ENCODE measurements at regions not wholly inside any gene's neighbourhood (a gene's known extent, or its start where the extent isn't known, plus 50 kb on each side); places are given as distances from the start of the nearest gene placed in this dataset.

DNA sequence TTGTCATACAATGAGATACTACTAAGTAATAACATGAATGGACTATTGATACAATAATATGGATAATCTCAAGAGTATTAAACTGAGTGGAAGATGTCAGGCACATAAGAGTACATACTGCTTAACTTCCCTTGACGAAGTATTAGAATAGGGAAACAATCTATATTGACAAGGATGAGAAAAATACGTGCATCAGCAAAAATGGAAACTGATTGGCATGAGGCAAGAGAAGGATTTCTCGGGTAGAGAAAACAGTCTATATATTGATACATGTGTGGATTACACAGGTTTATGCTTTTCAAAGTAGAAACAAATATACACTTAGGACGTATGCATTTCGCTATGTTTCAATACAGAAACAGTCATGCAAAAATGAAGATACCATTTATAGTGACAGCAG lies 57.4 kb downstream of the PRR20E start:
- no peak for DNase-seq (ENCODE audit: low read depth, low spot score)
- no peak overlapping the region for H3K4me3 ChIP-seq (ENCODE audit: low read length)

- DNase-seq (ENCODE audit: low read depth, low spot score), result no peak
- H3K4me3 ChIP-seq (ENCODE audit: low read length), result no peak overlapping the region
Measured at GRCh38 chr13:57250472-57250871, 83.5 kb downstream of the PRR20E start.

DNA sequence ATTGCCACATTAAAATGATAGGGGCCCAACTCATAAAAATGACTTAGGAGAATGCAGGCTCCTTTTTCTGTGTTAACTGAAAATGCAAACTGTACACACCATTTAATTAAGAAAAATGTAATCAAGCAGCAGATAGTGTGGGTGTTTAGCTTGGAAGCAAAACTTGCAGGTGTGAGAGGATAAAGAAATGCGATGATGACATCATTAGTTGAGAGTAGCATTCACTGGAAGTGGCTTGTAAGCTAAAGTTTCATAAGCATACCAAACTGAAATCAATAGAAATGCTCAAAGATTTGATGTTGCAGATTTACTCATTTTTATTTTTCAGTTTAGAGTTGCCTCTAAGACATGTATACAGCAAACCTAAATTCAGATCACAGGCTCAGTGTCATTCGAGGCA lies 86.6 kb downstream of the PRR20E start:
- no peak for DNase-seq (ENCODE audit: low read depth, low spot score)
- no peak overlapping the region for H3K4me3 ChIP-seq (ENCODE audit: low read length)

- no peak overlapping the region for H3K4me3 ChIP-seq (ENCODE audit: low read length)
- no peak for DNase-seq (ENCODE audit: low read depth, low spot score)
Measured at GRCh38 chr13:57264965-57265364, 98.0 kb downstream of the PRR20E start.

GRCh38 chr13:57270493-57270892 lies 103.5 kb downstream of the PRR20E start:
- DNase-seq (ENCODE audit: low read depth, low spot score), result no peak
- no peak overlapping the region for H3K4me3 ChIP-seq (ENCODE audit: low read length)

DNA sequence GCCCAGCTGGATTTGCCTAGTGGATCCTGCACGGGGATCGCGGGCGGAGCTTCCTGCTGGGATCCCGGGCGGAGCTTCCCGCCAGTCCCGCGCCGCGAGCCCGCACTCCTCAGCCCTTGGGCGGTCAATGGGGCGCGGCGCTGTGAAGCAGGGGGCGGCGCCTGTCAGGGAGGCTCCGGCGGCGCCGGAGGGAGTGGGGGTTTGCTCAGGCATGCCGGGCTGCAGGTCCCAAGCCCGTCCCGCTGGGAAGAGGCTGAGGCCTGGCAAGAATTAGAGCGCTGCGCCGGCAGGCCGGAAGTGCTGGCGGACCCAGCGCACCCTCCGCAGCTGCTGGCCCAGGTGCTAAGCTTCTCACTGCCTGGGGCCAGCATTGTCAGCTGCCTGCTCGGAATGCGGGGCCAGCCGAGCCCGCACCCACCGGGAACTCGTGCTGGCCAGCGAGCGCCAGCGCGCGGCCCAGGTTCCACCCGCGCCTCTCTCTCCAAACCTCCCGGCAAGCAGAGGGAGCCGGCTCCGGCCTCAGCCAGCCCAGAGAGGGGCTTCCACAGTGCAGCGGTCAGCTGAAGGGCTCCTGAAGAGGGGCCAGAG lies 119.6 kb downstream of the PRR20E start:
- H3K4me3 ChIP-seq (ENCODE audit: low read length), result no peak overlapping the region
- no peak for DNase-seq (ENCODE audit: low read depth, low spot score)

DNA sequence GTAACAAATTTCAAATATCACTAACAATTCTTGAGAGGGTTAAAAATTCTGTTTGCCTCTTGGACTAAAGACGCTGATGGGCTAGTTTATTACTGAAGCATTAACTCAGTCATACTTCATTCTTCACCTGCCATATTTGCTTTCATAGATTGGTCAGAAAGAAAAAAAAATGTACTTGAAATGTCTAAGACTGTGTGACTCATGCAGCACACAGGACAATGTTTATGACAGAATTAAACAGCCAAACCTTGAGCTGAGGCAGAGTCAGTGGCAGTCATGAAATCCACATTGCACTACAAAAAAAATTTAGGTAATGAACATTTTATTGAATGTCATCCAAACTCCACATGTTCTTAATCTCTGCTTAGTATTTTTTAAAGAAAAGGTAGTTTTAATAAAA lies 135.6 kb downstream of the PRR20E start:
- H3K4me3 ChIP-seq (ENCODE audit: low read length), result no peak overlapping the region

GRCh38 chr13:57311009-57311586 lies 144.1 kb downstream of the PRR20E start:
- H3K4me3 ChIP-seq (ENCODE audit: low read length), result no peak overlapping the region
- DNase-seq (ENCODE audit: low read depth, low spot score), result no peak

More for the DNA sequence above, 135.6 kb downstream of the PRR20E start:
- no peak for DNase-seq (ENCODE audit: low read depth, low spot score)

GRCh38 chr13:57314897-57315520 lies 148.0 kb downstream of the PRR20E start:
- no peak overlapping the region for H3K4me3 ChIP-seq (ENCODE audit: low read length)
- no peak for DNase-seq (ENCODE audit: low read depth, low spot score)

DNA sequence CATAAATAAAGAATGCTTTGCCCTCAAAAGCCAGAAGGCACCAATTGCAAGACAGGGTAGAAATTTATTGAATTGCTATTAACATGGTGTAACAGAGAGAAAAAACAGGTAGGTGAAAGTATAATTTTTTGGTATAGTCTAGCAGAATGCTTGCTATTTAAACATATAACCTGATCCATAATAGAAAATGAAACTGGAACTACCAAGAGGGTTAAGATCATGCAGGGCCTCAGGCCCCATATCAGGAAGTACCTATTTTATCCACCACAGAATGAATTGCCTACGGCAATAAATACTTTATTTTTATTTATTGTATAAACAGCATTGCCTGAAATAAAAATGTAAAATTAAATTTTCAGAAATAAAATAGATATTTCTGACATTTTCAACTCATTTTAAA lies 159.5 kb downstream of the PRR20E start:
- DNase-seq (ENCODE audit: low read depth, low spot score), result no peak
- H3K4me3 ChIP-seq (ENCODE audit: low read length), result no peak overlapping the region

GRCh38 chr13:57340878-57341277 lies 173.9 kb downstream of the PRR20E start:
- no peak for DNase-seq (ENCODE audit: low read depth, low spot score)
- no peak overlapping the region for H3K4me3 ChIP-seq (ENCODE audit: low read length)

GRCh38 chr13:57345526-57345925 lies 178.5 kb downstream of the PRR20E start:
- DNase-seq (ENCODE audit: low read depth, low spot score), result no peak
- H3K4me3 ChIP-seq (ENCODE audit: low read length), result no peak overlapping the region

GRCh38 chr13:57346786-57347185 lies 179.8 kb downstream of the PRR20E start:
- no peak for DNase-seq (ENCODE audit: low read depth, low spot score)
- H3K4me3 ChIP-seq (ENCODE audit: low read length), result no peak overlapping the region

GRCh38 chr13:57352114-57352513 lies 185.1 kb downstream of the PRR20E start:
- no peak for DNase-seq (ENCODE audit: low read depth, low spot score)
- no peak overlapping the region for H3K4me3 ChIP-seq (ENCODE audit: low read length)

GRCh38 chr13:57353831-57354230 lies 186.8 kb downstream of the PRR20E start:
- H3K4me3 ChIP-seq (ENCODE audit: low read length), result no peak overlapping the region
- DNase-seq (ENCODE audit: low read depth, low spot score), result no peak

GRCh38 chr13:57375876-57376275 lies 208.9 kb downstream of the PRR20E start:
- H3K4me3 ChIP-seq (ENCODE audit: low read length), result no peak overlapping the region

DNA sequence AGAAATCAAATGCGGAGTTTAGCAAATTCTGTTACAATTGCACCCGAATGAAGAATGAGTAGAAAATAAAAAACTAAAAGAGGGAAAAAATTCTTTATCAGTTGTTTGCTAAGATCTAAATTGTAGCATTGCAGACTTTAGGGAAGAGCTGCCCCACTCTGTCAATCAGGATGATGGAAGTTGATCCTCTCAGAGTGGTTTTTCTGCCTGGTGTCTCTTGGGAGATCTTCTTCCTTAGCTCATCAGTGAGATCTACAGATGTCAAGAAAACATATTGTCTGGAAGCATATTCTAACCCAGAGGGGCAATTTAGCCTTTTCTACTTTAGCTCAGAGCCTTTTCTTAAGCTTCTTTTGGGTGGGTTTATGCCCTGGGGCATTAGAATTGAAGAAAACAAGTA lies 223.2 kb upstream of the PCDH17 start:
- H3K4me3 ChIP-seq (ENCODE audit: low read length), result no peak overlapping the region
- no peak for DNase-seq (ENCODE audit: low read depth, low spot score)

More at GRCh38 chr13:57375876-57376275, 208.9 kb downstream of the PRR20E start:
- DNase-seq (ENCODE audit: low read depth, low spot score), result no peak

DNA sequence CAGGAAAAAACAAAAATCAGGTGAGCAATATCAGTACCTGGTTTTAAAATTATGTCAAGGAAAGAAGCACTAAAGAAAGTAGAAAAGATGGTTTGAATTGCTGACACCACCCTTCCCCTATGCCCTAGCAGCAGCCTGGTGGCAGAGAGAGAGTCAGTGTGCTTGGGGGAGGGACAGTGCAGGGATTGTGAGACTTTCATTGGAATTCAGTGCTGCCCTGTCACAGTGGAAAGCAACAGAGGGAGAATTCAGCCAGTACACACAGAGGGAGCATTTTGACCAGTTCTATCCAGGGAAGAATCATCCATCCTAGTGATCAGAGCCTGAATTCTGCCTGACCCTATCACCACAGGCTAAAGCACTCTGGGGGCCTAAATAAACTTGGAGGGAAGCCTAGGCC lies 222.4 kb upstream of the PCDH17 start:
- DNase-seq (ENCODE audit: low read depth, low spot score), result no peak
- no peak overlapping the region for H3K4me3 ChIP-seq (ENCODE audit: low read length)

GRCh38 chr13:57409656-57410055 lies 221.9 kb upstream of the PCDH17 start:
- no peak for DNase-seq (ENCODE audit: low read depth, low spot score)
- H3K4me3 ChIP-seq (ENCODE audit: low read length), result no peak overlapping the region

DNA sequence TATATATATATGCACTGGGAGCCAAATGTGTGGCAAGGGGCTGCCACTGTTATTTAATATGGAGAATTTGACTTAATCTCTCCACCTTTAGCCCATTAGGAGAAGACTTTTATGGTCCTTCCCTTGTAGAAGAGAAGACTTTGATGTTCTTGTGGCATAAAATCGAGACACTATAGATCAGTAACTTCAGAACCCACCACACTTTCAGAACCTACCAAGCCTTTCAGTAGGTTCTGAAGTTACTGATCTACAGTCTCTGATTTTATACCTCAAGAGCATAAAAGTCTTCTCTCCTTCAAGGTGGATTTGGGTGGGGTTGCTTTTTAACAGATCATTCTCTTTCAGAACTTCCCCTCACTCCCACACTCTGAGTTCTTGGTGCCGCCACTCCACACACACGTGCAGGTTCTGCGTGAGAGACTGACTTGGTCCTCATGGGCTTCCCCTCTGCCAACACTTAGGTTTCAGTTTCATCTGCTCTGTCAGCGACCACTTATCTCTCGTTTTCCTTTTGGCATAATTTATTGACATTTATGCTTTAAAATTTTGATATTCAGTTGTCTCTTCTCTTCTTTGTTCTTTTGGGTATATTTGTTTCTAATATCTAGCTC lies 213.4 kb upstream of the PCDH17 start:
- no peak overlapping the region for H3K4me3 ChIP-seq (ENCODE audit: low read length)

More for the DNA sequence above, 213.4 kb upstream of the PCDH17 start:
- DNase-seq (ENCODE audit: low read depth, low spot score), result no peak
